ENCODE measurements at regions not wholly inside any gene's neighbourhood (a gene's known extent, or its start where the extent isn't known, plus 50 kb on each side); places are given as distances from the start of the nearest gene placed in this dataset.

DNA sequence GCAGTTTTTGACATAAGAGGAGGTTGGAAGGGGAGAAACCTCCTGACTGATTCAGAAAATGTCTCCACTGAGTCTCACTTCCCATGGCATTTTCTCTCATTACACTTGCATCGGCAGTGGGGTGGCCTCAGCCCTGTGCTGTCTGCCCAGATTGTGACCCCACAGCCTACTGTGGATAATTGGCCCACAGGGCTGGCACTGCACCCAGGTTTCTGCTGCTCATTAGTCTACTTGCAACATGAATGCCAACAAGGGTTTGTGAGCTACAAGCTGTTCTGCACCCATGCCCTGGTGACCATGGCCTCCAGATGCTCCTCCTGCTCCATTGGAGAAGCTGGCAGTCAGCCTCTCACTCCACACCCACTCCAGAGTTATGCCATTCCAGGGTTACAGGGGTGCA lies 296.0 kb downstream of the CTTN start:
- no peaks in the 10 kb centered on the region for H4K20me1 ChIP-seq (ENCODE audit: insufficient read depth, low read length)
- H3K27me3 ChIP-seq (ENCODE audit: insufficient read depth, low read length): no peaks in the 10 kb centered on the region
- H3K4me2 ChIP-seq (ENCODE audit: insufficient read depth, low read length): no peak overlapping the region
- DNase-seq (ENCODE audit: insufficient read length, low spot score, missing footprints): peak; percentile 23
- TF ChIP-seq, protein P1, sequence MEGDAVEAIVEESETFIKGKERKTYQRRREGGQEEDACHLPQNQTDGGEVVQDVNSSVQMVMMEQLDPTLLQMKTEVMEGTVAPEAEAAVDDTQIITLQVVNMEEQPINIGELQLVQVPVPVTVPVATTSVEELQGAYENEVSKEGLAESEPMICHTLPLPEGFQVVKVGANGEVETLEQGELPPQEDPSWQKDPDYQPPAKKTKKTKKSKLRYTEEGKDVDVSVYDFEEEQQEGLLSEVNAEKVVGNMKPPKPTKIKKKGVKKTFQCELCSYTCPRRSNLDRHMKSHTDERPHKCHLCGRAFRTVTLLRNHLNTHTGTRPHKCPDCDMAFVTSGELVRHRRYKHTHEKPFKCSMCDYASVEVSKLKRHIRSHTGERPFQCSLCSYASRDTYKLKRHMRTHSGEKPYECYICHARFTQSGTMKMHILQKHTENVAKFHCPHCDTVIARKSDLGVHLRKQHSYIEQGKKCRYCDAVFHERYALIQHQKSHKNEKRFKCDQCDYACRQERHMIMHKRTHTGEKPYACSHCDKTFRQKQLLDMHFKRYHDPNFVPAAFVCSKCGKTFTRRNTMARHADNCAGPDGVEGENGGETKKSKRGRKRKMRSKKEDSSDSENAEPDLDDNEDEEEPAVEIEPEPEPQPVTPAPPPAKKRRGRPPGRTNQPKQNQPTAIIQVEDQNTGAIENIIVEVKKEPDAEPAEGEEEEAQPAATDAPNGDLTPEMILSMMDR (IDR thresholded peaks at IDR 0.05; ENCODE audit: extremely low read depth, low read depth, low read length): no peak
- H3K4me1 ChIP-seq (ENCODE audit: insufficient read depth, low read length): no peaks in the 10 kb centered on the region
- H3K9me3 ChIP-seq (ENCODE audit: low read depth, low read length): no peaks in the 10 kb centered on the region
- no peaks in the 10 kb centered on the region for H3K79me2 ChIP-seq (ENCODE audit: insufficient read depth, low read length)
- no peaks in the 10 kb centered on the region for H3K36me3 ChIP-seq (ENCODE audit: insufficient read depth, low read length)
- H3K4me3 ChIP-seq (ENCODE audit: insufficient read depth, low read length): no peak overlapping the region
- H3K27ac ChIP-seq (ENCODE audit: low read depth, low read length): no peak overlapping the region
- H2AFZ ChIP-seq (ENCODE audit: low read length): no peak overlapping the region

DNA sequence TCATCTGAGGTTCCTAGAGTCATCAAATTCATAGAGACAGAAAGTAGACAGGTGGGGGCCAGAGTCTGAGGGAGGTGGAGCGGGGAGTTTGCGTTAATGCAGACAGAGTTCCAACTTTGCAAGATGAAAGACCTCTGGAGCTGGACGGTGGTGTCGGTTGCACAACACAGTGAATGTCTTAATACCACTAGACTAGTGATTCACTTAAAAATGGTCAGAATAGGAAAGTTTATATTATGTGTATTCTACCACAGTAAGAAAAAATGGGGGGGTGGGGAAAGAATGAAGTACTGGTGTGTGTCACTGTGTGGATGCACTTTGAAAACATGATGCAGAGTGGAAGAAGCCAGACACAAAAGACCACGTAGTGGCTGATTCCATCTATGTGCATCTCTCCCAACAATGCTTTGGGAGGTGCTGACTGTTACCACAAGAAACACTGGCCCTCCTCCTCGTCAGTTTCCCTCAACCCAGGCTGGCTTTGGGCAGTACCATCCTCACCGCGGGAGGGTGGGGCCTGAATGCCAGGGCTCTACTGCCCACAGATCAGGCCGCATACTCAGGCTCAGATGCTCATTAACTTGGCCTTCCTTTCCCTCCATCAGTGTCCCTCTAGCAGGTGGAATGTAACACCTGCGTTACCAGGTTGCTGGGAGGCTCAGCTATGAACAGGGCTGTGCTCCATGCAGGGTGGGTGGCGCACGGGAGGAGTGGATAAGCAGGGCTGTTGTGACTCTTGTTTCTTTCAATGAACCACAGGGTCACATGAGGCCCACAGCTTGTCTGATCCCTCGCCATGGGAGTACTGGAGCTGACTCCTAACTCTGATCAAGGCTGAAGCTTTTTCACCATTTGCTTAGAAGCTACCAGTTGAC lies 297.0 kb downstream of the CTTN start:
- H3K4me3 ChIP-seq (ENCODE audit: insufficient read depth, low read length): no peak overlapping the region
- H3K79me2 ChIP-seq (ENCODE audit: insufficient read depth, low read length): no peaks in the 10 kb centered on the region
- H3K36me3 ChIP-seq (ENCODE audit: insufficient read depth, low read length): no peaks in the 10 kb centered on the region
- H3K27me3 ChIP-seq (ENCODE audit: insufficient read depth, low read length): no peaks in the 10 kb centered on the region
- TF ChIP-seq, protein P1 (IDR thresholded peaks at IDR 0.05; ENCODE audit: extremely low read depth, low read depth, low read length): no peak
- no peak overlapping the region for H2AFZ ChIP-seq (ENCODE audit: low read length)
- DNase-seq (ENCODE audit: insufficient read length, low spot score, missing footprints): peak; percentile 55
- no peaks in the 10 kb centered on the region for H3K4me1 ChIP-seq (ENCODE audit: insufficient read depth, low read length)
- H4K20me1 ChIP-seq (ENCODE audit: insufficient read depth, low read length): no peaks in the 10 kb centered on the region
- H3K4me2 ChIP-seq (ENCODE audit: insufficient read depth, low read length): no peak overlapping the region
- no peak overlapping the region for H3K27ac ChIP-seq (ENCODE audit: low read depth, low read length)
- H3K9me3 ChIP-seq (ENCODE audit: low read depth, low read length): no peaks in the 10 kb centered on the region

DNA sequence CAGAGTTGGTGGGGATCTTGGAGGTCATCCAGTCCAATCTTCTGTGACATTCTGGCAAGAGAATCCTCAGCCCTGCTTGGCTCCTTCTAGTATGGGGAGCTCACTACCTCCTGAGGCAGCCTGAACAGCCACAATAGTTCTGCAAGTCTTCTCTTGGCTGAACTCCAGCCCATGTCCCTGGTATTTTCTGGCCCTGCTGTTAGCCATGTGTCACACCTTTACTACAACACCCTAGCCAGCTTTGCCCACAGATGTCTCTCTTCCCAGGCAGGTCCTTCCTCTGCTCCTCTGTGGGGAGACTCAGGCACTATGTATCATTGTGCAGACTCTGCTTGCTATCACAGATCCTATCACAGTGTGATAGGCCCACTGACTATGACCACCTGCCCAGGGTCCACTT lies 297.7 kb downstream of the CTTN start:
- no peaks in the 10 kb centered on the region for H3K9me3 ChIP-seq (ENCODE audit: low read depth, low read length)
- peak; percentile 15 for DNase-seq (ENCODE audit: insufficient read length, low spot score, missing footprints)
- no peak overlapping the region for H3K4me2 ChIP-seq (ENCODE audit: insufficient read depth, low read length)
- TF ChIP-seq, protein P1 (IDR thresholded peaks at IDR 0.05; ENCODE audit: extremely low read depth, low read depth, low read length): no peak
- H3K4me3 ChIP-seq (ENCODE audit: insufficient read depth, low read length): no peak overlapping the region
- no peaks in the 10 kb centered on the region for H3K4me1 ChIP-seq (ENCODE audit: insufficient read depth, low read length)
- H3K79me2 ChIP-seq (ENCODE audit: insufficient read depth, low read length): no peaks in the 10 kb centered on the region
- H3K27ac ChIP-seq (ENCODE audit: low read depth, low read length): no peak overlapping the region
- H3K27me3 ChIP-seq (ENCODE audit: insufficient read depth, low read length): no peaks in the 10 kb centered on the region
- H2AFZ ChIP-seq (ENCODE audit: low read length): no peak overlapping the region
- no peaks in the 10 kb centered on the region for H3K36me3 ChIP-seq (ENCODE audit: insufficient read depth, low read length)
- no peaks in the 10 kb centered on the region for H4K20me1 ChIP-seq (ENCODE audit: insufficient read depth, low read length)

DNA sequence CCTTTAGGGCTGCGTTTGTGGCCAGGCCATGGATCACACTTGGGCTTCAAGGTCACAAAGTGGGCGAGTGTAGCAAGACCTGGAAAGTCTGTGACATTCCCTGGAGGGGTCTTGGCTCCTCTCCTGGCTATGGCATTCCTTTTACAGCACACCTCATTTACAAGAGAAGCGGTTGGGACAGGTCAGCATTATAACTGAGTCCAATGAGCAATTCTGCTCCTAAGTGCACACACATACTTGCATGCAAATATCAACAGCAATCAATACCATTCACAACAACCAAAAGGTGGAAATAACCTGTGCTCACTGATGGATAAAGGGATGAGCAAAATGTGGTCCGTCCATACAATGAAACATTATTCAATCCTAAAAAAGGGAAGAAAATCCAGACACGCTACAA lies 298.2 kb downstream of the CTTN start:
- Histone ChIP-seq H2AFZ (ENCODE audit: low read length) (no peak overlapping the region), H3K4me3 (ENCODE audit: insufficient read depth, low read length) (no peak overlapping the region), H3K27me3 (ENCODE audit: insufficient read depth, low read length) (no peaks in the 10 kb centered on the region), H3K79me2 (ENCODE audit: insufficient read depth, low read length) (no peaks in the 10 kb centered on the region), H4K20me1 (ENCODE audit: insufficient read depth, low read length) (no peaks in the 10 kb centered on the region), H3K4me2 (ENCODE audit: insufficient read depth, low read length) (no peak overlapping the region), H3K4me1 (ENCODE audit: insufficient read depth, low read length) (no peaks in the 10 kb centered on the region), H3K36me3 (ENCODE audit: insufficient read depth, low read length) (no peaks in the 10 kb centered on the region), H3K9me3 (ENCODE audit: low read depth, low read length) (no peaks in the 10 kb centered on the region), H3K27ac (ENCODE audit: low read depth, low read length) (no peak overlapping the region)
- TF ChIP-seq, protein P1 (IDR thresholded peaks at IDR 0.05; ENCODE audit: extremely low read depth, low read depth, low read length): no peak
- DNase-seq (ENCODE audit: insufficient read length, low spot score, missing footprints): peak; percentile 74

Measured in osteoblast (primary cell).